Keratinocyte (primary cell): ENCODE measurements at regions not wholly inside any gene's neighbourhood (a gene's known extent, or its start where the extent isn't known, plus 50 kb on each side); places are given as distances from the start of the nearest gene placed in this dataset.

ENCODE experiments used
- EZH2 ChIP-seq: IDR thresholded peaks from one replicate; pipeline ENCODE4 v1.6.1; 2012; ENCODE audit warnings: inconsistent platforms, mild to moderate bottlenecking, low read length, moderate library complexity
- TF ChIP-seq, protein P1 (sequence below), 3 experiments: IDR thresholded peaks in 1 of 3; conservative IDR thresholded peaks in 1 of 3; optimal IDR thresholded peaks in 1 of 3; 2 replicates in 2 of 3; 3 replicates in 1 of 3; pipeline versions ENCODE3 to v1.5.1; 2011; ENCODE audit warnings: low read length in 3 of 3, mild to moderate bottlenecking in 3 of 3, moderate library complexity in 2 of 3, control low read depth in 1 of 3, inconsistent platforms in 1 of 3; ENCODE audit not compliant: insufficient read depth in 2 of 3; ENCODE audit errors: extremely low read depth in 1 of 3

- TF ChIP-seq, protein P1, sequence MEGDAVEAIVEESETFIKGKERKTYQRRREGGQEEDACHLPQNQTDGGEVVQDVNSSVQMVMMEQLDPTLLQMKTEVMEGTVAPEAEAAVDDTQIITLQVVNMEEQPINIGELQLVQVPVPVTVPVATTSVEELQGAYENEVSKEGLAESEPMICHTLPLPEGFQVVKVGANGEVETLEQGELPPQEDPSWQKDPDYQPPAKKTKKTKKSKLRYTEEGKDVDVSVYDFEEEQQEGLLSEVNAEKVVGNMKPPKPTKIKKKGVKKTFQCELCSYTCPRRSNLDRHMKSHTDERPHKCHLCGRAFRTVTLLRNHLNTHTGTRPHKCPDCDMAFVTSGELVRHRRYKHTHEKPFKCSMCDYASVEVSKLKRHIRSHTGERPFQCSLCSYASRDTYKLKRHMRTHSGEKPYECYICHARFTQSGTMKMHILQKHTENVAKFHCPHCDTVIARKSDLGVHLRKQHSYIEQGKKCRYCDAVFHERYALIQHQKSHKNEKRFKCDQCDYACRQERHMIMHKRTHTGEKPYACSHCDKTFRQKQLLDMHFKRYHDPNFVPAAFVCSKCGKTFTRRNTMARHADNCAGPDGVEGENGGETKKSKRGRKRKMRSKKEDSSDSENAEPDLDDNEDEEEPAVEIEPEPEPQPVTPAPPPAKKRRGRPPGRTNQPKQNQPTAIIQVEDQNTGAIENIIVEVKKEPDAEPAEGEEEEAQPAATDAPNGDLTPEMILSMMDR (optimal IDR thresholded peaks at IDR 0.05 in 1 of 3, IDR thresholded peaks at IDR 0.05 in 1 of 3, conservative IDR thresholded peaks at IDR 0.05 in 1 of 3; ENCODE audit: extremely low read depth in 1 of 3, insufficient read depth in 2 of 3, low read length in 3 of 3), result no peak
- no peak for TF ChIP-seq EZH2
These were observed 107.2 kb upstream of the SYT13 start for GRCh38 chr11:45393334-45393733.
